ENCODE measurements at regions not wholly inside any gene's neighbourhood (a gene's known extent, or its start where the extent isn't known, plus 50 kb on each side); places are given as distances from the start of the nearest gene placed in this dataset.

DNA sequence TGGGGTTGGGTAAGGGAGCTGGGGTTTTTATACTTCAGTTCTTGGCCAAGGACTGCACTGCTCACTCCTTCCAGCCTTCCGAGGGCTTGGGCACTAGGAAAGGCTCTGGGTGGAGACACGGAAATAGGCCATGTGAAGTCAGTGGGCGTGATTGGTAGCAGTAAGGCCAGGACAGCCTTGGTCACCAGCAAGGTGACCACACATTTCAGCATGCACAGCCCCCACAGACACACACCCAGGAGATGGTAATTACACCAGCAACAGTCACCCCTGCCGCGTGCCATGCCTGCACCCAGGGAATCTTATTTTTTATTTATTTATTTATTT is 252.5 kb downstream of the SEC14L1 start:
- Mint-ChIP-seq H3K27ac (ENCODE audit: unreplicated experiment) (no peak overlapping the region), H3K4me1 (ENCODE audit: unreplicated experiment) (peaks cover 70% of the 10 kb centered on the region), H3K36me3 (ENCODE audit: low read depth, unreplicated experiment) (peaks cover 4% of the 10 kb centered on the region), H3K4me3 (ENCODE audit: unreplicated experiment) (no peak overlapping the region), H3K9me3 (ENCODE audit: unreplicated experiment) (no peaks in the 10 kb centered on the region), H3K27me3 (ENCODE audit: unreplicated experiment) (peaks cover 4% of the 10 kb centered on the region)
- no peak for DNase-seq (ENCODE audit: low spot score)
- TF ChIP-seq, protein P1, sequence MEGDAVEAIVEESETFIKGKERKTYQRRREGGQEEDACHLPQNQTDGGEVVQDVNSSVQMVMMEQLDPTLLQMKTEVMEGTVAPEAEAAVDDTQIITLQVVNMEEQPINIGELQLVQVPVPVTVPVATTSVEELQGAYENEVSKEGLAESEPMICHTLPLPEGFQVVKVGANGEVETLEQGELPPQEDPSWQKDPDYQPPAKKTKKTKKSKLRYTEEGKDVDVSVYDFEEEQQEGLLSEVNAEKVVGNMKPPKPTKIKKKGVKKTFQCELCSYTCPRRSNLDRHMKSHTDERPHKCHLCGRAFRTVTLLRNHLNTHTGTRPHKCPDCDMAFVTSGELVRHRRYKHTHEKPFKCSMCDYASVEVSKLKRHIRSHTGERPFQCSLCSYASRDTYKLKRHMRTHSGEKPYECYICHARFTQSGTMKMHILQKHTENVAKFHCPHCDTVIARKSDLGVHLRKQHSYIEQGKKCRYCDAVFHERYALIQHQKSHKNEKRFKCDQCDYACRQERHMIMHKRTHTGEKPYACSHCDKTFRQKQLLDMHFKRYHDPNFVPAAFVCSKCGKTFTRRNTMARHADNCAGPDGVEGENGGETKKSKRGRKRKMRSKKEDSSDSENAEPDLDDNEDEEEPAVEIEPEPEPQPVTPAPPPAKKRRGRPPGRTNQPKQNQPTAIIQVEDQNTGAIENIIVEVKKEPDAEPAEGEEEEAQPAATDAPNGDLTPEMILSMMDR (IDR thresholded peaks at IDR 0.05; ENCODE audit: unreplicated experiment): no peak

DNA sequence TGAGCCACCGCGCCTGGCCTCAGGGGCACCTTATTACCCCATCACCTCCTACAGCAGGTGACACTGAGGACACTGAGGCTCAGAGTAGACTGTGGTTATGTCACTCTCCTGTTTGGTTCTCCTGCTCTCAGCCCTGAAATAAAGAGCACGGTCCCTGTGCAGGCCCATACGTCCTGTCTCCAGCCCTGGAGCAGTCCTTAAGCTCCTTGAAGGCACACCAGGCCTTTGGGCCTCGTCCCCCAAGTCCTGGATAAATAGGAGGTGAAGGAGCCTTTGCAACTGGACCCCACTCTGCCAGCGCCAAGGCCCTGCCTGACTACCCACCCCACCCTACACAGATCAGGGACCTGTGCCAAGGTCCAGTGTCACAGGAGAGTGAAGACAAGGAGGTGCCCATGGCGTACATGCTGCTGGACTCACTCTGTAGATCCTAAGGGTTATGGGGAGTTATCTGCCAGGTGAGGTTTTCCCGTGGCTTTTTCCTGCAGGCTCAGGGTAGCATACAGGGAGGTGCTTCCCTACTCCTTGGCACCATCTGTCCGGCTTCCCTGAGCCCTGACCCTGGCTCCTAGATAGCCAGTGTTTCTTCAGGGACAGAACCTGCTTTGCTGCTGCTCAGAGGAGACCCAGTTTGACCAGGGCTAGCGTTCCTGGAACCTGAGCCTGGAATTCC is 253.2 kb downstream of the SEC14L1 start:
- Mint-ChIP-seq H3K27me3 (ENCODE audit: unreplicated experiment) (peaks cover under 1% of the 10 kb centered on the region), H3K27ac (ENCODE audit: unreplicated experiment) (no peak overlapping the region), H3K9me3 (ENCODE audit: unreplicated experiment) (no peaks in the 10 kb centered on the region), H3K4me3 (ENCODE audit: unreplicated experiment) (no peak overlapping the region), H3K36me3 (ENCODE audit: low read depth, unreplicated experiment) (peaks cover 9% of the 10 kb centered on the region), H3K4me1 (ENCODE audit: unreplicated experiment) (peaks cover 68% of the 10 kb centered on the region)
- DNase-seq (ENCODE audit: low spot score): no peak
- TF ChIP-seq, protein P1 (IDR thresholded peaks at IDR 0.05; ENCODE audit: unreplicated experiment): no peak

DNA sequence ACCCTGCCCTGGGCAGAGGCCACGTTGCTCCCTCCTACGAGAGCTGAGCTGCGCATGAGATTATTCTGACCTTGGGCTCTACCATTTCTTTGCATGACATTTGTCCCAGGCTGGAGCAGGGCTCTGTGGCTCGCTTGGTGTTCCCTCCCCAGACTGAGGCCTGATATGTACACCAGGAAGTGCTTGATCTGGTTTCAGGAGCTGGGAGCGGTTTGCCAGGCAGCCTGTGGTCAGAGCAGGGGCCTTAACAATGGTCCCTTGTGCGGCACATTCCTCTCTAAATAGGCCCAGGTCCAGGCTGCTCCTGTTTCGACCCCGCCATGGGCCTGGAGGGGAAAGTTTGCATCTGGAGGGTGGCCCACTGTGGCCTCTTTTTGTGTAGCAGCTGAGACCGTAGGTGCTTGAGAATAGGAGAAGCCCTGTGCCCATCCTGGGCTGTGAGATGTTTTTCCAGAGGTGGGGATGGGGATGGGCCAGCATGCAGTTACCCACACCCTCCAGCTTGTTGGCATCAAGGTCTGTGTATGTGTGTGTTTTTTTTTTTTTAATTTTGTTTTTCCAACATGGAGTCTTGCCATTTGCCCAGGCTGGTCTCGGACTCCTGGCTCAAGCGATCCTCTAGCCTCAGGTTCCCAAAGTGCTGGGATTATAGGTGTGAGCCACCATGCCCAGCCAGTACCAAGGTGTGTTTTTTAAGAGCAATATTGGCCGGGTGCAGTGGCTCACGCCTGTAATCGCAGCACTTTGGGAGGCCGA is 253.9 kb downstream of the SEC14L1 start:
- TF ChIP-seq, protein P1 (IDR thresholded peaks at IDR 0.05; ENCODE audit: unreplicated experiment): no peak
- Mint-ChIP-seq H3K27ac (ENCODE audit: unreplicated experiment) (peak overlapping the region; percentile 48), H3K4me1 (ENCODE audit: unreplicated experiment) (peaks cover 68% of the 10 kb centered on the region), H3K4me3 (ENCODE audit: unreplicated experiment) (no peak overlapping the region), H3K27me3 (ENCODE audit: unreplicated experiment) (no peaks in the 10 kb centered on the region), H3K9me3 (ENCODE audit: unreplicated experiment) (no peaks in the 10 kb centered on the region), H3K36me3 (ENCODE audit: low read depth, unreplicated experiment) (peaks cover 9% of the 10 kb centered on the region)
- no peak for DNase-seq (ENCODE audit: low spot score)

DNA sequence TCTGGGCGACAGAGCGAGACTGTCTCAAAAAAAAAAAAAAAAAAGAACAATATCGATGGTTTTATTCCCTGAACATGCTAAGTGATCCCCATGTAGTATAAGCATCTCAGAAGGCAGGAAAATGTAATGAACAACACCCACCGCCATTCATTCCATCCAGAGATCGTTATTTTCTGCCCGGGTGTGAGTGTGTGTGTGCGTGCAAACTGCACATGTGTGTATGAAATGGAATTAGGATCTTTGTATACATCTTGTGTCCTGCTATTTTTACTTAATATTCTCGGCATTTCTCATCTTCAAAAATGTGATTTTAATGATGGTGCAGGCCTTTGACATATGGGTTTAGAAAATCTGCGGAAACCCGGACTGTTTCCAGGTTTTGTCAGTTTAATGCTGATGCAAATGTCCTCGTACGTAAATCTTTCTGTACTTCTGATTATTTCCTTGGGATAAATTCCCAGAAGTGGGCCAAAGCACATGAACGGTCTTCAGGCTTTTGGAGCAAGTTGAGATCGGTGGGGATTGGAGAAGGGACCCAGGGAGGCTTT is 254.8 kb downstream of the SEC14L1 start:
- no peak for DNase-seq (ENCODE audit: low spot score)
- H3K36me3 Mint-ChIP-seq (ENCODE audit: low read depth, unreplicated experiment): peaks cover 9% of the 10 kb centered on the region
- TF ChIP-seq, protein P1 (IDR thresholded peaks at IDR 0.05; ENCODE audit: unreplicated experiment): no peak
- H3K9me3 Mint-ChIP-seq (ENCODE audit: unreplicated experiment): no peaks in the 10 kb centered on the region
- H3K4me1 Mint-ChIP-seq (ENCODE audit: unreplicated experiment): peaks cover 72% of the 10 kb centered on the region
- peak overlapping the region; percentile 48 for H3K4me3 Mint-ChIP-seq (ENCODE audit: unreplicated experiment)
- H3K27me3 Mint-ChIP-seq (ENCODE audit: unreplicated experiment): peaks cover 5% of the 10 kb centered on the region
- peak overlapping the region; percentile 26 for H3K27ac Mint-ChIP-seq (ENCODE audit: unreplicated experiment)

DNA sequence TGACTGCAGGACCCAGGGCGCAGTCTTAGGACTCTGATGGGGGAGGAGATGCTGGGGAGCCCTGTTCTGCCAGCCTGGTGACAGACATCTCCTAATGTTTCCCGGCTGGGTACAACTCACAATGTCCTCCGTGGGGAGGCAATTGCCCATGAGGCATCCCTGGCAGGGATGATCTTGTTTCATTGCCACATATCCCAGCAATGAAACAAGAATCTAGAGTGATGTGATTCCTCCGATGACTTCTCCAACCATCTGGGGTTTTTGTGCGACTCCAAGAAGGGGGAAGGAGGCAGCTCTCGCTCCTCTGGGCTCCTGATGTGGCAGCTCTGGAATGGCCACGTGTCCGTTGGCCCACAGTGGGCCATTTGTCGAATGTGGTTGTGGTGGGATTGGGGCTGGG is 255.8 kb downstream of the SEC14L1 start:
- Mint-ChIP-seq H3K36me3 (ENCODE audit: low read depth, unreplicated experiment) (peaks cover 9% of the 10 kb centered on the region), H3K4me1 (ENCODE audit: unreplicated experiment) (peaks cover 70% of the 10 kb centered on the region), H3K27ac (ENCODE audit: unreplicated experiment) (no peak overlapping the region), H3K9me3 (ENCODE audit: unreplicated experiment) (no peaks in the 10 kb centered on the region), H3K4me3 (ENCODE audit: unreplicated experiment) (no peak overlapping the region), H3K27me3 (ENCODE audit: unreplicated experiment) (peaks cover 5% of the 10 kb centered on the region)
- DNase-seq (ENCODE audit: low spot score): no peak
- TF ChIP-seq, protein P1 (IDR thresholded peaks at IDR 0.05; ENCODE audit: unreplicated experiment): no peak
